GM12872 (cell line): ENCODE measurements at regions not wholly inside any gene's neighbourhood (a gene's known extent, or its start where the extent isn't known, plus 50 kb on each side); places are given as distances from the start of the nearest gene placed in this dataset.

Source experiments
- CTCF ChIP-seq: IDR thresholded peaks from 3 replicates; pipeline ENCODE4 v1.5.1; 2011; ENCODE audit warnings: low read depth, mild to moderate bottlenecking, low read length, moderate library complexity; ENCODE audit not compliant: insufficient read depth

DNA sequence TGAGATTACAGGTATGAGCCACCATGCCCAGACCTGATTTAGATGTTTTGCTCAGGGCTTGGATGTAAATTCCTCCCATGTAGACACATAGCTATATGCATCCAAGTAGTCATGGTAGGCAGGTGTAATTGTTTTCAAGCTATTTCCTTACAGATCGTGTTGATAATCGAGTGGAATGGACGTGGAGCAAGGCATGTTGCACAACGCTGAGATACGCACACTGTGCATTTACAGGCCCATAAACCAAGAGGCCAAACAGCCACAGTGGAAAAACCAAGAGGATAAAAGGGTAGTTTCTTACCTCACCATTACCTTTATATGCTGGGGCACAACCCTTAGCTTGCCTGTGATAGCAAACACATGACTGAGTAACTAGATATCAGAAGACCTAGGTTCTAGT, 51.0 kb upstream of the ADGRF1 start:
- TF ChIP-seq CTCF: no peak

- no peak for TF ChIP-seq CTCF
Measured at GRCh38 chr6:47091886-47092668, 49.9 kb upstream of the ADGRF1 start.
